DOHH2 (cell line): ENCODE measurements at regions not wholly inside any gene's neighbourhood (a gene's known extent, or its start where the extent isn't known, plus 50 kb on each side); places are given as distances from the start of the nearest gene placed in this dataset.

Experiments
- H3F3A ChIP-seq: fragments of 200-600 bp; sonication (generic), shearing (Covaris generic); 2 replicates; pipeline ENCODE4 v1.6.0; 2016; ENCODE audit warnings: antibody characterized with exemption, mild to moderate bottlenecking; ENCODE audit not compliant: control insufficient read depth, insufficient read depth
- H3K27ac ChIP-seq: fragments of 200-600 bp; sonication (generic); 2 replicates; pipeline ENCODE4 v1.5.1; 2014; ENCODE audit warnings: low read depth, mild to moderate bottlenecking, low read length, moderate library complexity
- H3K27me3 ChIP-seq: fragments of 200-600 bp; sonication (generic); 2 replicates; pipeline ENCODE4 v1.6.1; 2014; ENCODE audit warnings: mild to moderate bottlenecking, low read length, mixed read lengths; ENCODE audit not compliant: control insufficient read depth
- H3K36me3 ChIP-seq: fragments of 200-600 bp; sonication (generic); 2 replicates; pipeline ENCODE4 v1.6.1; 2014; ENCODE audit warnings: mild to moderate bottlenecking, low read length, moderate library complexity, mixed read lengths; ENCODE audit not compliant: control insufficient read depth
- H3K4me1 ChIP-seq: fragments of 200-600 bp; sonication (generic); 2 replicates; pipeline ENCODE4 v1.6.1; 2014; ENCODE audit warnings: mild to moderate bottlenecking, low read length, mixed read lengths; ENCODE audit not compliant: control insufficient read depth
- H3K4me2 ChIP-seq: fragments of 200-600 bp; sonication (generic); 2 replicates; pipeline ENCODE4 v1.6.0; 2014; ENCODE audit warnings: mild to moderate bottlenecking, low read length, moderate library complexity
- H3K4me3 ChIP-seq: fragments of 200-600 bp; sonication (generic); 2 replicates; pipeline ENCODE4 v1.5.1; 2014; ENCODE audit warnings: mild to moderate bottlenecking, low read length, mixed read lengths
- H3K79me2 ChIP-seq: fragments of 200-600 bp; sonication (generic); 2 replicates; pipeline ENCODE4 v1.6.1; 2014; ENCODE audit warnings: mild to moderate bottlenecking, low read length, mixed read lengths; ENCODE audit not compliant: control insufficient read depth
- H3K9me2 ChIP-seq: fragments of 200-600 bp; sonication (generic); replicated peaks from 2 replicates; pipeline ENCODE4 v1.6.1; 2014; ENCODE audit warnings: mild to moderate bottlenecking, low read length, mixed read lengths; ENCODE audit not compliant: control insufficient read depth
- H3K9me3 ChIP-seq: fragments of 200-600 bp; sonication (generic); 2 replicates; pipeline ENCODE4 v1.6.1; 2014; ENCODE audit warnings: antibody characterized with exemption, low read length, mixed read lengths; ENCODE audit not compliant: control insufficient read depth, insufficient read depth
- H4K20me1 ChIP-seq: fragments of 200-600 bp; sonication (generic); 2 replicates; pipeline ENCODE4 v1.6.0; 2014; ENCODE audit warnings: low read depth, mild to moderate bottlenecking, antibody characterized with exemption, low read length, moderate library complexity; ENCODE audit not compliant: control insufficient read depth, insufficient read depth
- EZH2phosphoT487 ChIP-seq: fragments of 200-600 bp; sonication (generic); IDR thresholded peaks from 2 replicates; pipeline ENCODE4 v1.6.1; 2017; ENCODE audit warnings: borderline replicate concordance, mild to moderate bottlenecking, antibody characterized with exemption, low read length, moderate library complexity, mixed read lengths
- TF ChIP-seq, protein P1 (sequence below): fragments of 200-600 bp; sonication (generic); IDR thresholded peaks from one replicate; pipeline ENCODE4 v1.5.1; 2014; ENCODE audit warnings: antibody characterized with exemption, mild to moderate bottlenecking, low read depth, low read length; ENCODE audit not compliant: poor library complexity, severe bottlenecking

DNA sequence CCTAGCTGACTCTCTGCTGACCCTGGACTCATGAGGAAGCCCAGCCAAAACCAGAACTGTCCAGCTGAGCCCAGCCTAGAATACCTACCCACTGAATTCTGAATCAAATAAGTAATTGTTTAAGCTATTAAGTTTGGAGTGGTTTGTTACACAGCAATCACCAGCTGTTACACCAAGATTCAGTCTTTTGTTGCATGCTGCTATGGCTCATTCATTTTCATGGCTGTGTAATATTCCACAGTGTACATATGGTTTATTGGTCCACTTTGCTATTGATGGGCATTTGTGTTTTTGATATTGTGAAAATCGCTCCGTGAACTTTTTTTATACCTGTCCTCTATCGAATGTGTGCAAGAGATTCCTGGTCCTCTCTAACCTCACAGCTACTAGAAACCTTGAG, 156.4 kb downstream of the FGF18 start:
- Histone ChIP-seq H3K9me2 (no peaks in the 10 kb centered on the region), H3K27ac (no peak overlapping the region), H3K4me3 (no peak overlapping the region), H3K9me3 (no peaks in the 10 kb centered on the region), H3F3A (no peaks in the 10 kb centered on the region), H3K36me3 (no peaks in the 10 kb centered on the region), H3K4me1 (no peaks in the 10 kb centered on the region), H4K20me1 (no peaks in the 10 kb centered on the region), H3K79me2 (no peaks in the 10 kb centered on the region), H3K4me2 (no peak overlapping the region), H3K27me3 (no peaks in the 10 kb centered on the region)
- no peak for TF ChIP-seq EZH2phosphoT487
- TF ChIP-seq, protein P1, sequence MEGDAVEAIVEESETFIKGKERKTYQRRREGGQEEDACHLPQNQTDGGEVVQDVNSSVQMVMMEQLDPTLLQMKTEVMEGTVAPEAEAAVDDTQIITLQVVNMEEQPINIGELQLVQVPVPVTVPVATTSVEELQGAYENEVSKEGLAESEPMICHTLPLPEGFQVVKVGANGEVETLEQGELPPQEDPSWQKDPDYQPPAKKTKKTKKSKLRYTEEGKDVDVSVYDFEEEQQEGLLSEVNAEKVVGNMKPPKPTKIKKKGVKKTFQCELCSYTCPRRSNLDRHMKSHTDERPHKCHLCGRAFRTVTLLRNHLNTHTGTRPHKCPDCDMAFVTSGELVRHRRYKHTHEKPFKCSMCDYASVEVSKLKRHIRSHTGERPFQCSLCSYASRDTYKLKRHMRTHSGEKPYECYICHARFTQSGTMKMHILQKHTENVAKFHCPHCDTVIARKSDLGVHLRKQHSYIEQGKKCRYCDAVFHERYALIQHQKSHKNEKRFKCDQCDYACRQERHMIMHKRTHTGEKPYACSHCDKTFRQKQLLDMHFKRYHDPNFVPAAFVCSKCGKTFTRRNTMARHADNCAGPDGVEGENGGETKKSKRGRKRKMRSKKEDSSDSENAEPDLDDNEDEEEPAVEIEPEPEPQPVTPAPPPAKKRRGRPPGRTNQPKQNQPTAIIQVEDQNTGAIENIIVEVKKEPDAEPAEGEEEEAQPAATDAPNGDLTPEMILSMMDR = no peak

DNA sequence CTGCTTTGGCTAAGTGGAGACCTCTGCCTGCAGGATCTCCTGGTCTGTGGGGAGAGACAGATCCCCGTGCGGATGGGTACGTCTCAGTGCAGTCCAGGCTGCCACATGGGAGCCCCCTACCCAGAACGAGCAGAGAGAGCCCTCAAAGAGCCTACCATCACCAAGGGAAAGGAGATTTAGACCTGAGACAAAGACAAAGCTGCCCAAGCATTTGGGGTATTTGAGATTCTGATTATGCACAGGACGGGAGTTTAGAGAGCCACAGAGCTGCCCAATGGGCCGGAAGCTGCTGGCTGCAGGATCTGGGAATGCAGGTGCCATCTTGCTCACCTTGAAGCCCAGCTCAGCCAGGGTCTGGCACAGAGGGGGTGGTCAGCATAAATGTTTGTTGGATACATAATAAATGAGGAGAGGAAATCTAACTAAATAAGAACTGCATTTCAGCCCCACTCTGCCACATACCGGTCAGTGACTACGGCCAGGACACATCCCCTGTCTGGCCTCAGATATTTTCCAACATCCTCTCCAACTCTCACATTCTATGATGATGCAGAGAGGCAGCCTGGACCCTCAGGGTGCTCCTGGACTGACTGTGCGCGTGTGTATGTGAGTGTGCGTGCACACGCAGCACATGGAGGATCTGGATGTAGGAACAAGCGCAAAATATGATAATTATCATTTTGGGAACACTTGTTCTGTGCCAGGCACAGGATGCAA, 157.8 kb downstream of the FGF18 start:
- TF ChIP-seq EZH2phosphoT487 = no peak
- TF ChIP-seq, protein P1 = no peak
- no peaks in the 10 kb centered on the region for H3F3A ChIP-seq
- H3K36me3 ChIP-seq = no peaks in the 10 kb centered on the region
- H3K27me3 ChIP-seq = no peaks in the 10 kb centered on the region
- H3K9me2 ChIP-seq = no peaks in the 10 kb centered on the region
- no peaks in the 10 kb centered on the region for H3K9me3 ChIP-seq
- H3K79me2 ChIP-seq = no peaks in the 10 kb centered on the region
- H3K4me2 ChIP-seq = no peak overlapping the region
- no peak overlapping the region for H3K4me3 ChIP-seq
- H3K4me1 ChIP-seq = no peaks in the 10 kb centered on the region
- H3K27ac ChIP-seq = no peak overlapping the region
- no peaks in the 10 kb centered on the region for H4K20me1 ChIP-seq

GRCh38 chr5:171578049-171578828, 158.8 kb downstream of the FGF18 start:
- TF ChIP-seq EZH2phosphoT487 = no peak
- TF ChIP-seq, protein P1 = no peak
- H3K27me3 ChIP-seq = no peaks in the 10 kb centered on the region
- no peaks in the 10 kb centered on the region for H3K9me2 ChIP-seq
- no peaks in the 10 kb centered on the region for H3K36me3 ChIP-seq
- no peaks in the 10 kb centered on the region for H4K20me1 ChIP-seq
- H3K4me2 ChIP-seq = no peak overlapping the region
- no peak overlapping the region for H3K27ac ChIP-seq
- no peaks in the 10 kb centered on the region for H3K4me1 ChIP-seq
- no peaks in the 10 kb centered on the region for H3K79me2 ChIP-seq
- H3F3A ChIP-seq = no peaks in the 10 kb centered on the region
- H3K9me3 ChIP-seq = no peaks in the 10 kb centered on the region
- no peak overlapping the region for H3K4me3 ChIP-seq
